Neuron (in vitro differentiated cells): ENCODE measurements at regions not wholly inside any gene's neighbourhood (a gene's known extent, or its start where the extent isn't known, plus 50 kb on each side); places are given as distances from the start of the nearest gene placed in this dataset.

Experiments
- H2AFZ ChIP-seq: one replicate; pipeline ENCODE4 v1.6.1; 2013; ENCODE audit warnings: low read depth, mild to moderate bottlenecking, inconsistent platforms, low read length, moderate library complexity
- H3K27me3 ChIP-seq: one replicate; pipeline ENCODE4 v1.6.1; 2013; ENCODE audit warnings: low read length; ENCODE audit not compliant: insufficient read depth
- H3K36me3 ChIP-seq: one replicate; pipeline ENCODE4 v1.6.1; 2013; ENCODE audit warnings: low read length; ENCODE audit not compliant: insufficient read depth
- H3K4me1 ChIP-seq: one replicate; pipeline ENCODE4 v1.6.1; 2013; ENCODE audit warnings: low read length; ENCODE audit not compliant: insufficient read depth
- H3K4me3 ChIP-seq: 2 replicates; pipeline ENCODE4 v1.5.1; 2013; ENCODE audit warnings: mild to moderate bottlenecking, low read length, moderate library complexity
- H3K9me3 ChIP-seq: one replicate; pipeline ENCODE4 v1.6.1; 2013; ENCODE audit warnings: low read length

GRCh38 chr4:35500812-35501211 is 743.5 kb downstream of the ARAP2 start:
- H3K36me3 ChIP-seq: no peaks in the 10 kb centered on the region
- peak overlapping the region; percentile 72 for H2AFZ ChIP-seq
- no peaks in the 10 kb centered on the region for H3K27me3 ChIP-seq
- H3K9me3 ChIP-seq: no peaks in the 10 kb centered on the region
- H3K4me1 ChIP-seq: no peaks in the 10 kb centered on the region
- H3K4me3 ChIP-seq: no peak overlapping the region

- Histone ChIP-seq H3K4me3 (no peak overlapping the region), H3K27me3 (no peaks in the 10 kb centered on the region), H2AFZ (no peak overlapping the region), H3K4me1 (no peaks in the 10 kb centered on the region), H3K36me3 (no peaks in the 10 kb centered on the region), H3K9me3 (no peaks in the 10 kb centered on the region)
These were observed 740.9 kb downstream of the ARAP2 start for GRCh38 chr4:35503435-35503834.

GRCh38 chr4:35506161-35506560 is 738.2 kb downstream of the ARAP2 start:
- no peak overlapping the region for H2AFZ ChIP-seq
- H3K4me1 ChIP-seq: no peaks in the 10 kb centered on the region
- H3K9me3 ChIP-seq: no peaks in the 10 kb centered on the region
- H3K4me3 ChIP-seq: no peak overlapping the region
- no peaks in the 10 kb centered on the region for H3K36me3 ChIP-seq
- no peaks in the 10 kb centered on the region for H3K27me3 ChIP-seq

- Histone ChIP-seq H3K36me3 (no peaks in the 10 kb centered on the region), H2AFZ (no peak overlapping the region), H3K27me3 (no peaks in the 10 kb centered on the region), H3K4me3 (no peak overlapping the region), H3K9me3 (no peaks in the 10 kb centered on the region), H3K4me1 (peaks cover 3% of the 10 kb centered on the region)
These were observed 732.5 kb downstream of the ARAP2 start for GRCh38 chr4:35511851-35512250.

- Histone ChIP-seq H3K4me3 (no peak overlapping the region), H2AFZ (no peak overlapping the region), H3K27me3 (no peaks in the 10 kb centered on the region), H3K36me3 (no peaks in the 10 kb centered on the region), H3K4me1 (peaks cover 3% of the 10 kb centered on the region), H3K9me3 (no peaks in the 10 kb centered on the region)
These were observed 728.2 kb downstream of the ARAP2 start for GRCh38 chr4:35516102-35516501.

GRCh38 chr4:35520059-35520458 is 724.3 kb downstream of the ARAP2 start:
- H3K4me3 ChIP-seq: no peak overlapping the region
- H3K36me3 ChIP-seq: no peaks in the 10 kb centered on the region
- no peaks in the 10 kb centered on the region for H3K9me3 ChIP-seq
- H3K4me1 ChIP-seq: peaks cover 3% of the 10 kb centered on the region
- H3K27me3 ChIP-seq: no peaks in the 10 kb centered on the region
- H2AFZ ChIP-seq: no peak overlapping the region

- H3K4me1 ChIP-seq: no peaks in the 10 kb centered on the region
- H3K36me3 ChIP-seq: no peaks in the 10 kb centered on the region
- H3K9me3 ChIP-seq: no peaks in the 10 kb centered on the region
- no peaks in the 10 kb centered on the region for H3K27me3 ChIP-seq
- H3K4me3 ChIP-seq: no peak overlapping the region
- no peak overlapping the region for H2AFZ ChIP-seq
These were observed 722.6 kb downstream of the ARAP2 start for GRCh38 chr4:35521682-35522081.

- Histone ChIP-seq H2AFZ (no peak overlapping the region), H3K27me3 (no peaks in the 10 kb centered on the region), H3K4me1 (no peaks in the 10 kb centered on the region), H3K9me3 (no peaks in the 10 kb centered on the region), H3K36me3 (no peaks in the 10 kb centered on the region), H3K4me3 (no peak overlapping the region)
These were observed 718.9 kb downstream of the ARAP2 start for GRCh38 chr4:35525192-35525978.

- no peak overlapping the region for H3K4me3 ChIP-seq
- no peaks in the 10 kb centered on the region for H3K36me3 ChIP-seq
- no peaks in the 10 kb centered on the region for H3K4me1 ChIP-seq
- H3K27me3 ChIP-seq: no peaks in the 10 kb centered on the region
- H2AFZ ChIP-seq: no peak overlapping the region
- no peaks in the 10 kb centered on the region for H3K9me3 ChIP-seq
These were observed 717.9 kb downstream of the ARAP2 start for GRCh38 chr4:35526456-35526855.

- H3K4me1 ChIP-seq: no peaks in the 10 kb centered on the region
- no peaks in the 10 kb centered on the region for H3K9me3 ChIP-seq
- no peak overlapping the region for H2AFZ ChIP-seq
- no peak overlapping the region for H3K4me3 ChIP-seq
- H3K27me3 ChIP-seq: no peaks in the 10 kb centered on the region
- no peaks in the 10 kb centered on the region for H3K36me3 ChIP-seq
These were observed 709.4 kb downstream of the ARAP2 start for GRCh38 chr4:35534962-35535361.

GRCh38 chr4:35538807-35539206 is 705.5 kb downstream of the ARAP2 start:
- no peaks in the 10 kb centered on the region for H3K9me3 ChIP-seq
- H3K4me3 ChIP-seq: no peak overlapping the region
- no peaks in the 10 kb centered on the region for H3K27me3 ChIP-seq
- H3K36me3 ChIP-seq: no peaks in the 10 kb centered on the region
- H2AFZ ChIP-seq: no peak overlapping the region
- H3K4me1 ChIP-seq: no peaks in the 10 kb centered on the region

GRCh38 chr4:35539404-35540055 is 704.8 kb downstream of the ARAP2 start:
- Histone ChIP-seq H2AFZ (no peak overlapping the region), H3K36me3 (no peaks in the 10 kb centered on the region), H3K9me3 (no peaks in the 10 kb centered on the region), H3K4me3 (no peak overlapping the region), H3K27me3 (no peaks in the 10 kb centered on the region), H3K4me1 (no peaks in the 10 kb centered on the region)

- no peaks in the 10 kb centered on the region for H3K9me3 ChIP-seq
- H2AFZ ChIP-seq: no peak overlapping the region
- no peaks in the 10 kb centered on the region for H3K27me3 ChIP-seq
- no peaks in the 10 kb centered on the region for H3K36me3 ChIP-seq
- no peak overlapping the region for H3K4me3 ChIP-seq
- no peaks in the 10 kb centered on the region for H3K4me1 ChIP-seq
These were observed 703.0 kb downstream of the ARAP2 start for GRCh38 chr4:35541146-35541887.
